GM19238 (cell line): ENCODE measurements at regions not wholly inside any gene's neighbourhood (a gene's known extent, or its start where the extent isn't known, plus 50 kb on each side); places are given as distances from the start of the nearest gene placed in this dataset.

ENCODE experiments used
- DNase-seq: peaks from one replicate; pipeline ENCODE4 v3.0.0; 2011; ENCODE audit warnings: low spot score; ENCODE audit not compliant: insufficient read length

DNA sequence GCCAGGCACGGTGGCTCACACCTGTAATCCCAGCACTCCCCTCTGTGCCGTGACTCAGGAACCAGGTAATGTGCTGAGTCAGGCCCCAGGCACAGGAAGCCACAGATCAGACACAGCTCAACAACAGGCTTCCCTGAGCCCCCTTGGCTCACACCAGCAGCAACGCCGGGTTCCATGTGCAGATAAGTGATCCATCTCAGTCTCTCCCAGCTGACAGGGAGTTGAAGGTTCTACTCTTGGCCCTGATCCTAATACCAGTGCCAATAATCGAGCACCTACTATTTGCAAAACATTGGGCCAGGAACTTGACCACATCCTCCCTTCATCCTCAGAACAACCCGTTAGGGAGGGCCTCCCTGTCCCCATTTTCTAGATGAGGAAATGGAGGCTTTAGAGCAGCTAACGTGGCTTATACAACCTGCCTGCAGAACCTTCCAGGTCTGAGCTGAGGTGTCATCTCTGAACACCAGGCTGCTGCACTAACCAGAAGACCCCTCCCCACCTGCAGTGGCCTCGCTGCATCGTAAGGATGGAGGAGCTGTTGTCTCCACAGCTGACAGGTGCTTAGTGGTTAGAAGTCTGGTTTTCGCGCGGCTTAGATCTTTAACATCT, 64.8 kb upstream of the AMZ2 start:
- no peak for DNase-seq

- no peak for DNase-seq
These were observed 63.7 kb upstream of the AMZ2 start for GRCh38 chr17:68184141-68184571.

- no peak for DNase-seq
These were observed 62.9 kb upstream of the AMZ2 start for GRCh38 chr17:68184816-68185436.

GRCh38 chr17:68185820-68186219, 62.0 kb upstream of the AMZ2 start:
- DNase-seq = no peak

- no peak for DNase-seq
These were observed 57.3 kb upstream of the AMZ2 start for GRCh38 chr17:68190495-68190894.

- no peak for DNase-seq
These were observed 52.0 kb upstream of the AMZ2 start for GRCh38 chr17:68195667-68196393.

DNA sequence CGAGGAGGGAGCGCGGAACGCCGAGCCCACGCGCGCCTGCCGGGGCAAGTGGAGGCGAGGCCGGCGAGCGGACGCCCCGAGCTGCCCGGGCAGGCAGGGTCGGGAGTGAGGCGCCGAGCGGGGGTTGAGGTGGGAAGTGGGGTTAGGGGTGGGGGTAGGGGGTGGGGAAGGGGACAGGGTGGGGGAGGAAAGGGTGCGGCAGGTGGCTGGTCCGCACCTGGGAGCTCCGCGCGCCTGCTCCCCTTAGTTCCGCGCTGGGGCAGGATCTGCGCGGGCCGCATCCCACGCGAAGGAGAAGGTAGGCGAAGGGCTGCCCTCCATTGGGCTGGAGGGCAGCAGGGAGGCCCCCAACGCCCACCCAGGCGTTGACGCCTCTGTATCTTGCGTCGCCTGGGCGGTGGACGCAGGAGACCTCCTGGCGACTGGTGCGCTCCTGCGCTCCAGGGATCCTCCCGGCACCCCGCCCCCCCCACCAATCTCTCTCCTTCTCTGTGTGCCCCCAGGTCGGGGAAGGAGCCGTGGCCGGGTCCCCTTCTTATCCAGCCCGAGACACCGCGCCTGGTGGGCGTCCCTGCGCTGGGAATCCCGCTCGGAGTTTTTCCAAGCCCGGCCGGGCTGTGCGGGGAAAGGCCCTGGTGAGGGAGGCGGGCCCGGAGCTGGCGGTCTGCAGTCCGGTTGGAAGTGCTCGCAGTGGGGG, 51.3 kb upstream of the AMZ2 start:
- no peak for DNase-seq

DNA sequence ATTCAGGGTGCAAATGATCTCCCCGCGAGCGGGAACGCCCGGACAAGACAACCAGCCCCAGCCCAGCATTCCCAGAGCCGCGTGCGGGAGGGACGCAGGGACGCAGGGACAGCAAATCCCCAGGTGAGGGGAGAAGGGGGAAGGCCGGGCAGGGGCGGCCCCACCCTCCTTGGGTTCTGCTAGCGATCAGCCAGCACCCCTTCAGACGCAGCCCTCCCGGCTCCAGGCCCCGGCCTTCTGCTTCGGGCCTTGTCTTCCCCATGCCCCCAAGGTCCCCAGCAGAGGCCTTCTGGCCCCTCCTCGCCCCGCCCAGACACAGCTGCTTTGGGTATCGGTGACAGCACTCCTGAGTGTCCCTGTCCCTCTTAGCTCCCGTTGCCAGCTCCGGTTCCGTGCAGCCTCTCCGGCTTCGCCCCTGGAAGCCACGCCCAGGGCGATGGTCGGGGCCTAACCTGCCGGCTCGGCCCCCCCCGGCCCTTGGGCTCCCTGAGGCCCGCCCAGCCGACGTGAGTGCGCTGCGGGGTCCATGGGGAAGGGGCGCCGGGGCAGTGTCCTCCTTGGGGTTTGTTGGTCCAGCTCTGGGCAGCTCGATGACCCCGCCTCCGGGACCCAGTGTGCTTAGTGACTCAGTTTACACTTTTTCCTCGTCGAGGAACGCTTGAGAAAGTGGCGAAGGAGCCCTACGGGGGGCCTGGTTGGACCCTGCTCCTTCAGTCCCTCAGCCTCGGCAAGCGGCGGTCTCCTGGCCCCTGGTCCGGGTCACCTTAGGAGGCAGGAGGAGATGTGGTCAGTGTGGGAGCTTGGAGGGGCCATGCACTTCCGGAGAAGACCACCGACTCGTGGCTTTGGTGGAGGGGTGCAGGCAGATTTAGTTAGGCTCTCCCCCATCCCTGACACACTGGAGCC, 50.5 kb upstream of the AMZ2 start:
- DNase-seq = no peak

DNA sequence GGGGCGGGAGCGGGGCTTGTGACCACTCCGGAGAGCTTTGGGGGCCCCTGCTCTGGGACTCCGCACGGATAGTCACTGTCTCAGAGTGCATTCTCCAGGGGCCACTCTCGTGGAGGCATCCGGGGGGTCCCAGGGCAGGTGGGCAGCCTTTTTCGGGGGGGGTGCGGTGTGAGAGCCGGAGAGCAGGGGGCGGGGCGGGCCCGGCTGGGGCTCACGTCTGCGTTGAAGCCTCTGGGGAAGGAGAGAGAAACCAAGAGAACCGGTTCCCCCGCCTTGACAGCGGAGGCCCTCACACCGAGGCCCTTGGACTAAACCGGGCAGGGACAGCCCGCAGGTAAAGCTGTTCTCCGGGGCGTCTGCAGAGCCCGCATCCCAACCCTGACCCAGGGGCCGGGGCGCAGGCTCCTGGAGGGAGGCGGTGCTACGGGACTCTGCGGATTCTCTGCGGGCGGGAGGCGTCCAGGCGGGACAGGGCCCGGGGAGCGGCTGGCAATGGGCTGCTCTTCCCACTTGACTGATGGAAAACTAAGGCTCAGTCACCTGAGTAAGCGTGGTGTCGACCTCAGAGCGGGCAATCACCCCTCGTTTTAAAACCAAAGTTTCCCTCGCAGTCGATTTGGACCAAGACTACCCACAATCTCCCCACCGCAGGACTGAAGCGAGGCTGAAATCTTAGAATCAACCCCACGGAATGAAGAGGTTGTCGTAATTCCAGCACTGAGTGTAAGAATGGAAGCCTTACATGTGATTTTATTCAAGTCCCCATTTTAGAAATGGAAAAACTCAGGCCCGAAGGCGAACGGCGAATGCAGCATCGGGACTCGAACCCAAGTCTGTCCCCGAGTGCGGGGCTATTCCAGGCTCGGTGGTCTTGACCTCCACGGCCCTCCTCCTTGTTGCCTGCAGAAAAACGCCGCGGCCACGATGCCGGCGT, 49.6 kb upstream of the AMZ2 start:
- no peak for DNase-seq
